Transverse colon (tissue), 4 donors: ENCODE measurements at regions not wholly inside any gene's neighbourhood (a gene's known extent, or its start where the extent isn't known, plus 50 kb on each side); places are given as distances from the start of the nearest gene placed in this dataset.

Source experiments
- DNase-seq: peaks from one replicate; pipeline ENCODE4 v3.0.0-alpha.2; 2019
- H3K27ac ChIP-seq, 4 donors: fragments of 200-600 bp; sonication (generic); 2 replicates each; pipeline ENCODE4 v1.5.1; 2016 to 2018; ENCODE audit warnings: inconsistent platforms in 4 of 4
- H3K27me3 ChIP-seq: fragments of 200-600 bp; sonication (generic); 2 replicates; pipeline ENCODE4 v1.5.1; 2017; ENCODE audit warnings: inconsistent platforms
- H3K36me3 ChIP-seq, 4 donors: fragments of 200-600 bp; sonication (generic); 2 replicates each; pipeline ENCODE4 v1.5.1; 2017 to 2019; ENCODE audit warnings: inconsistent platforms in 4 of 4
- H3K4me1 ChIP-seq, 4 donors: fragments of 200-600 bp; sonication (generic); 2 replicates each; pipeline ENCODE4 v1.5.1; 2017 to 2020; ENCODE audit warnings: inconsistent platforms in 4 of 4
- H3K4me3 ChIP-seq, 4 donors: fragments of 200-600 bp; sonication (generic); 1 replicate in 1 of 4; 2 replicates in 3 of 4; pipeline versions ENCODE4 v1.5.1 to v1.6.1; 2017 to 2019; ENCODE audit warnings: inconsistent platforms in 4 of 4
- H3K9me3 ChIP-seq, 2 donors: fragments of 200-600 bp; sonication (generic); 2 replicates each; pipeline ENCODE4 v1.5.1; 2017 to 2019; ENCODE audit warnings: inconsistent platforms in 2 of 2
- CTCF ChIP-seq, 5 experiments: fragments of 200-600 bp in 3 of 5; fragments of 450-650 bp in 2 of 5; sonication (generic) in 3 of 5; IDR thresholded peaks; 1 replicate in 2 of 5; 2 replicates in 3 of 5; pipeline ENCODE4 v1.5.1; 2016 to 2017; ENCODE audit warnings: antibody characterized with exemption in 5 of 5, inconsistent platforms in 3 of 5, mild to moderate bottlenecking in 2 of 5, moderate library complexity in 1 of 5
- EP300 ChIP-seq: sonication (generic); formaldehyde crosslinking; IDR thresholded peaks from one replicate; pipeline ENCODE4 v1.6.1; 2017; ENCODE audit warnings: antibody characterized with exemption, low read depth
- POLR2A ChIP-seq: fragments of 450-650 bp; IDR thresholded peaks from one replicate; pipeline ENCODE4 v1.6.1; 2016; ENCODE audit warnings: antibody characterized with exemption, mild to moderate bottlenecking, moderate library complexity
- POLR2AphosphoS5 ChIP-seq, 3 donors: sonication (generic); formaldehyde crosslinking; IDR thresholded peaks; one replicate each; pipeline ENCODE4 v1.6.1; 2016; ENCODE audit warnings: antibody characterized with exemption in 3 of 3
- WGBS, 2 donors: methylation state at CpG; one replicate each; pipeline ENCODE4 v1.1.5; 2018; ENCODE audit warnings: low coverage in 1 of 2; 5-methylcytosine and 5-hydroxymethylcytosine counted together
- in situ Hi-C, 4 donors: fragments of 200-750 bp; cut with MboI; loops; one replicate each; pipeline versions ENCODE4 v1.15.0 to v1.15.1; 2017; ENCODE audit warnings: low sequenced_read_pairs in 3 of 4, low pct_ligation_motif_present in 1 of 4, low pct_unique_long_range_greater_than_20kb in 1 of 4
- intact Hi-C: fragments of 100-400 bp; cut with DNase I; formaldehyde crosslinking; loops from one replicate; pipeline ENCODE4 v1.15.1; 2023; ENCODE audit warnings: low total_unique reads

GRCh38 chr6:21997119-21998037 is 299.5 kb downstream of the PRL start:
- intact Hi-C loops (no loop called here), in situ Hi-C loops (no loop called here)
- Histone ChIP-seq H3K27ac (no peak overlapping the region), H3K9me3 (no peaks in the 10 kb centered on the region), H3K27me3 (no peaks in the 10 kb centered on the region), H3K4me3 (no peak overlapping the region), H3K36me3 (no peaks in the 10 kb centered on the region), H3K4me1 (peaks cover 0 to 16% (median 2%) of the 10 kb centered on the region in 4 donors)
- no peak for DNase-seq
- TF ChIP-seq POLR2AphosphoS5 (IDR thresholded peaks at IDR 0.05), result no peak
- no peak for TF ChIP-seq CTCF (IDR thresholded peaks at IDR 0.05)
- no peak for TF ChIP-seq EP300
- no peak for TF ChIP-seq POLR2A
- 28 to 35% methylated on average over 5 of the region's 5 CpGs for WGBS, 2 donors

GRCh38 chr6:21998582-21998981 is 298.3 kb downstream of the PRL start:
- DNase-seq, result no peak
- no peaks in the 10 kb centered on the region for H3K36me3 ChIP-seq
- no peaks in the 10 kb centered on the region for H3K9me3 ChIP-seq
- intact Hi-C loops (no loop called here), in situ Hi-C loops (no loop called here)
- no peaks in the 10 kb centered on the region for H3K27me3 ChIP-seq
- no peak for TF ChIP-seq POLR2AphosphoS5 (IDR thresholded peaks at IDR 0.05)
- H3K4me1 ChIP-seq, result peaks cover 0 to 21% (median 4%) of the 10 kb centered on the region in 4 donors
- H3K27ac ChIP-seq, result no peak overlapping the region
- H3K4me3 ChIP-seq, result no peak overlapping the region

GRCh38 chr6:21999012-21999528 is 297.8 kb downstream of the PRL start:
- WGBS, 2 donors, result 56 to 57% methylated on average over 6 of the region's 6 CpGs
- Histone ChIP-seq H3K27ac (no peak overlapping the region), H3K9me3 (no peaks in the 10 kb centered on the region), H3K27me3 (no peaks in the 10 kb centered on the region), H3K4me1 (peaks cover 0 to 26% (median 4%) of the 10 kb centered on the region in 4 donors), H3K36me3 (no peaks in the 10 kb centered on the region), H3K4me3 (no peak overlapping the region)
- no peak for DNase-seq
- in situ Hi-C loops, result no loop called here
- TF ChIP-seq POLR2A (no peak), POLR2AphosphoS5 (IDR thresholded peaks at IDR 0.05) (no peak), EP300 (no peak), CTCF (IDR thresholded peaks at IDR 0.05) (no peak)
- intact Hi-C loops, result no loop called here

- H3K9me3 ChIP-seq, result no peaks in the 10 kb centered on the region
- in situ Hi-C loops (no loop called here), intact Hi-C loops (no loop called here)
- DNase-seq, result no peak
- no peak for TF ChIP-seq POLR2AphosphoS5 (IDR thresholded peaks at IDR 0.05)
- no peak for TF ChIP-seq POLR2A
- TF ChIP-seq EP300, result no peak
- TF ChIP-seq CTCF (IDR thresholded peaks at IDR 0.05), result no peak
- peaks cover 0 to 26% (median 4%) of the 10 kb centered on the region in 4 donors for H3K4me1 ChIP-seq
- no peaks in the 10 kb centered on the region for H3K27me3 ChIP-seq
- 41 to 50% methylated on average over 1 of the region's 1 CpG for WGBS, 2 donors
- no peak overlapping the region for H3K27ac ChIP-seq
- H3K36me3 ChIP-seq, result no peaks in the 10 kb centered on the region
- no peak overlapping the region for H3K4me3 ChIP-seq
Measured at GRCh38 chr6:21999741-22000140, 297.1 kb downstream of the PRL start.
